ENCODE measurements at regions not wholly inside any gene's neighbourhood (a gene's known extent, or its start where the extent isn't known, plus 50 kb on each side); places are given as distances from the start of the nearest gene placed in this dataset.

- Mint-ChIP-seq H3K36me3 (no peaks in the 10 kb centered on the region), H3K4me1 (no peaks in the 10 kb centered on the region), H3K27ac (no peak overlapping the region), H3K4me3 (no peak overlapping the region), H3K9me3 (peaks cover 0 to 2% (median 0%) of the 10 kb centered on the region in 6 donors), H3K27me3 (ENCODE audit: low read depth in 3 of 3) (peaks cover 0 to 4% (median 2%) of the 10 kb centered on the region in 3 donors)
- DNase-seq, result no peak
Observed at GRCh38 chr12:22740656-22741355, 115.8 kb downstream of the ETNK1 start.

- Mint-ChIP-seq H3K4me1 (no peaks in the 10 kb centered on the region), H3K4me3 (no peak overlapping the region), H3K27ac (no peak overlapping the region), H3K27me3 (ENCODE audit: low read depth in 3 of 3) (peaks cover 0 to 3% (median 2%) of the 10 kb centered on the region in 3 donors), H3K9me3 (peaks cover 0 to 2% (median 0%) of the 10 kb centered on the region in 6 donors), H3K36me3 (no peaks in the 10 kb centered on the region)
- DNase-seq, result no peak
Observed at GRCh38 chr12:22743700-22744099, 118.7 kb downstream of the ETNK1 start.

GRCh38 chr12:22744197-22744596 lies 119.2 kb downstream of the ETNK1 start:
- peaks cover 0 to 3% (median 2%) of the 10 kb centered on the region in 3 donors for H3K27me3 Mint-ChIP-seq (ENCODE audit: low read depth in 3 of 3)
- H3K4me3 Mint-ChIP-seq, result no peak overlapping the region
- no peaks in the 10 kb centered on the region for H3K4me1 Mint-ChIP-seq
- no peak overlapping the region for H3K27ac Mint-ChIP-seq
- no peaks in the 10 kb centered on the region for H3K36me3 Mint-ChIP-seq
- DNase-seq, result no peak
- H3K9me3 Mint-ChIP-seq, result peaks cover 0 to 2% (median 0%) of the 10 kb centered on the region in 6 donors

GRCh38 chr12:22746720-22747119 lies 121.7 kb downstream of the ETNK1 start:
- H3K4me1 Mint-ChIP-seq, result no peaks in the 10 kb centered on the region
- H3K4me3 Mint-ChIP-seq, result no peak overlapping the region
- peaks cover 0 to 2% (median 0%) of the 10 kb centered on the region in 6 donors for H3K9me3 Mint-ChIP-seq
- H3K36me3 Mint-ChIP-seq, result no peaks in the 10 kb centered on the region
- H3K27ac Mint-ChIP-seq, result no peak overlapping the region
- peaks cover 0 to 5% (median 3%) of the 10 kb centered on the region in 3 donors for H3K27me3 Mint-ChIP-seq (ENCODE audit: low read depth in 3 of 3)
- DNase-seq, result no peak

- H3K4me3 Mint-ChIP-seq, result no peak overlapping the region
- H3K4me1 Mint-ChIP-seq, result no peaks in the 10 kb centered on the region
- DNase-seq, result no peak
- peaks cover 0 to 3% (median under 1%) of the 10 kb centered on the region in 6 donors for H3K9me3 Mint-ChIP-seq
- peaks cover 0 to 3% (median 2%) of the 10 kb centered on the region in 3 donors for H3K27me3 Mint-ChIP-seq (ENCODE audit: low read depth in 3 of 3)
- H3K27ac Mint-ChIP-seq, result no peak overlapping the region
- no peaks in the 10 kb centered on the region for H3K36me3 Mint-ChIP-seq
Observed at GRCh38 chr12:22755629-22756028, 130.7 kb downstream of the ETNK1 start.

- no peak overlapping the region for H3K4me3 Mint-ChIP-seq
- peaks cover 0 to 7% (median 2%) of the 10 kb centered on the region in 3 donors for H3K27me3 Mint-ChIP-seq (ENCODE audit: low read depth in 3 of 3)
- no peaks in the 10 kb centered on the region for H3K36me3 Mint-ChIP-seq
- no peaks in the 10 kb centered on the region for H3K9me3 Mint-ChIP-seq
- no peak overlapping the region for H3K27ac Mint-ChIP-seq
- no peaks in the 10 kb centered on the region for H3K4me1 Mint-ChIP-seq
- no peak for DNase-seq
Observed at GRCh38 chr12:22759769-22760674, 135.1 kb downstream of the ETNK1 start.

GRCh38 chr12:22765421-22766130 lies 140.6 kb downstream of the ETNK1 start:
- DNase-seq, result no peak
- no peaks in the 10 kb centered on the region for H3K36me3 Mint-ChIP-seq
- no peak overlapping the region for H3K27ac Mint-ChIP-seq
- no peak overlapping the region for H3K4me3 Mint-ChIP-seq
- peaks cover under 1 to 9% (median 2%) of the 10 kb centered on the region in 3 donors for H3K27me3 Mint-ChIP-seq (ENCODE audit: low read depth in 3 of 3)
- no peaks in the 10 kb centered on the region for H3K4me1 Mint-ChIP-seq
- H3K9me3 Mint-ChIP-seq, result no peaks in the 10 kb centered on the region

GRCh38 chr12:22766911-22767420 lies 142.0 kb downstream of the ETNK1 start:
- Mint-ChIP-seq H3K36me3 (no peaks in the 10 kb centered on the region), H3K27me3 (ENCODE audit: low read depth in 3 of 3) (peaks cover 0 to 6% (median 2%) of the 10 kb centered on the region in 3 donors), H3K27ac (no peak overlapping the region), H3K4me1 (no peaks in the 10 kb centered on the region), H3K9me3 (no peaks in the 10 kb centered on the region), H3K4me3 (no peak overlapping the region)
- DNase-seq, result no peak

GRCh38 chr12:22781339-22781738 lies 156.4 kb downstream of the ETNK1 start:
- no peaks in the 10 kb centered on the region for H3K4me1 Mint-ChIP-seq
- no peaks in the 10 kb centered on the region for H3K36me3 Mint-ChIP-seq
- no peak overlapping the region for H3K4me3 Mint-ChIP-seq
- H3K9me3 Mint-ChIP-seq, result no peaks in the 10 kb centered on the region
- peaks cover 0 to 3% (median 2%) of the 10 kb centered on the region in 3 donors for H3K27me3 Mint-ChIP-seq (ENCODE audit: low read depth in 3 of 3)
- no peak for DNase-seq
- no peak overlapping the region for H3K27ac Mint-ChIP-seq

GRCh38 chr12:22787557-22787956 lies 162.6 kb downstream of the ETNK1 start:
- Mint-ChIP-seq H3K4me1 (no peaks in the 10 kb centered on the region), H3K4me3 (no peak overlapping the region), H3K36me3 (no peaks in the 10 kb centered on the region), H3K9me3 (peaks cover 0 to 2% (median 0%) of the 10 kb centered on the region in 6 donors), H3K27me3 (ENCODE audit: low read depth in 3 of 3) (peaks cover 0 to 3% (median 0%) of the 10 kb centered on the region in 3 donors), H3K27ac (no peak overlapping the region)
- DNase-seq, result no peak

GRCh38 chr12:22788913-22789312 lies 163.9 kb downstream of the ETNK1 start:
- Mint-ChIP-seq H3K36me3 (no peaks in the 10 kb centered on the region), H3K27ac (no peak overlapping the region), H3K9me3 (peaks cover 0 to 2% (median 0%) of the 10 kb centered on the region in 6 donors), H3K27me3 (ENCODE audit: low read depth in 3 of 3) (peaks cover 0 to 2% (median 0%) of the 10 kb centered on the region in 3 donors), H3K4me3 (no peak overlapping the region), H3K4me1 (no peaks in the 10 kb centered on the region)
- DNase-seq, result no peak

- H3K36me3 Mint-ChIP-seq, result no peaks in the 10 kb centered on the region
- DNase-seq, result no peak
- no peaks in the 10 kb centered on the region for H3K4me1 Mint-ChIP-seq
- H3K4me3 Mint-ChIP-seq, result no peak overlapping the region
- no peak overlapping the region for H3K27ac Mint-ChIP-seq
- peaks cover 0 to 2% (median 0%) of the 10 kb centered on the region in 6 donors for H3K9me3 Mint-ChIP-seq
- H3K27me3 Mint-ChIP-seq (ENCODE audit: low read depth in 3 of 3), result peaks cover 0 to 2% (median 0%) of the 10 kb centered on the region in 3 donors
Observed at GRCh38 chr12:22792138-22792537, 167.2 kb downstream of the ETNK1 start.

GRCh38 chr12:22794017-22794416 lies 169.0 kb downstream of the ETNK1 start:
- no peak overlapping the region for H3K4me3 Mint-ChIP-seq
- no peak overlapping the region for H3K27ac Mint-ChIP-seq
- no peaks in the 10 kb centered on the region for H3K36me3 Mint-ChIP-seq
- peaks cover 0 to 2% (median 0%) of the 10 kb centered on the region in 3 donors for H3K27me3 Mint-ChIP-seq (ENCODE audit: low read depth in 3 of 3)
- H3K9me3 Mint-ChIP-seq, result no peaks in the 10 kb centered on the region
- no peaks in the 10 kb centered on the region for H3K4me1 Mint-ChIP-seq
- DNase-seq, result no peak

Measured in immature natural killer cell (primary cell).